HEK293 (cell line): ENCODE measurements at regions not wholly inside any gene's neighbourhood (a gene's known extent, or its start where the extent isn't known, plus 50 kb on each side); places are given as distances from the start of the nearest gene placed in this dataset.

Source experiments
- CTCF ChIA-PET: fragments of 350-600 bp; formaldehyde crosslinking; extraction: SDS; loops from one replicate; lab custom pipeline; 2021; ENCODE audit warnings: antibody characterized with exemption; lab: Yijun Ruan, JAX
- POLR2A ChIA-PET: fragments of 300-600 bp; formaldehyde crosslinking; extraction: SDS; loops from one replicate; lab custom pipeline; 2020; ENCODE audit warnings: antibody characterized with exemption, inconsistent platforms; lab: Yijun Ruan, JAX
- H3K27ac ChIP-seq: fragments of 200-500 bp; sonication (Bioruptor generic); 2 replicates; pipeline ENCODE4 v1.5.1; 2014; ENCODE audit warnings: low read depth, low read length, control low read depth, inconsistent platforms; ENCODE audit errors: extremely low read depth
- H3K36me3 ChIP-seq, 2 experiments: fragments of 200-500 bp in 1 of 2; sonication (Bioruptor generic) in 1 of 2; 1 replicate in 1 of 2; 2 replicates in 1 of 2; pipeline ENCODE4 v1.5.1; 2014 to 2017; ENCODE audit warnings: inconsistent platforms in 2 of 2, low read length in 2 of 2; ENCODE audit not compliant: control insufficient read depth in 2 of 2, insufficient read depth in 1 of 2
- H3K4me1 ChIP-seq: fragments of 200-500 bp; sonication (Bioruptor generic); 2 replicates; pipeline ENCODE4 v1.5.1; 2014; ENCODE audit warnings: mild to moderate bottlenecking, low read length, inconsistent platforms; ENCODE audit not compliant: control insufficient read depth, insufficient read depth
- H3K4me3 ChIP-seq: 2 replicates; pipeline ENCODE4 v1.5.1; 2011; ENCODE audit warnings: low read depth, mild to moderate bottlenecking, control low read depth, low read length, moderate library complexity
- H3K9me3 ChIP-seq: fragments of 200-500 bp; sonication (Bioruptor generic); 2 replicates; pipeline ENCODE4 v1.5.1; 2014; ENCODE audit warnings: low read depth, low read length, inconsistent platforms; ENCODE audit not compliant: control insufficient read depth, insufficient read depth
- EGR2 ChIP-seq: fragments of 450-650 bp; formaldehyde crosslinking; IDR thresholded peaks from 2 replicates; pipeline ENCODE4 v1.5.1; 2016; ENCODE audit warnings: low read depth, missing biosample characterization, missing genetic modification characterization
- GLIS2 ChIP-seq: fragments of 450-650 bp; formaldehyde crosslinking; IDR thresholded peaks from 2 replicates; pipeline ENCODE4 v1.5.1; 2016; ENCODE audit warnings: missing biosample characterization, missing genetic modification characterization
- IKZF3 ChIP-seq: fragments of 450-650 bp; IDR thresholded peaks from 2 replicates; pipeline ENCODE4 v1.5.0; 2018; ENCODE audit warnings: missing biosample characterization, mild to moderate bottlenecking, missing genetic modification characterization, moderate library complexity
- KLF10 ChIP-seq: fragments of 450-650 bp; IDR thresholded peaks from 2 replicates; pipeline ENCODE4 v1.5.1; 2018; ENCODE audit warnings: missing biosample characterization, mild to moderate bottlenecking, missing genetic modification characterization
- KLF7 ChIP-seq: fragments of 450-650 bp; formaldehyde crosslinking; IDR thresholded peaks from 2 replicates; pipeline ENCODE4 v1.5.1; 2016; ENCODE audit warnings: missing biosample characterization, missing genetic modification characterization, borderline replicate concordance
- KLF9 ChIP-seq: fragments of 450-650 bp; formaldehyde crosslinking; IDR thresholded peaks from 2 replicates; pipeline ENCODE4 v1.5.1; 2016; ENCODE audit warnings: missing biosample characterization, missing genetic modification characterization, low read depth
- PRDM4 ChIP-seq: fragments of 450-650 bp; formaldehyde crosslinking; IDR thresholded peaks from 2 replicates; pipeline ENCODE4 v1.5.1; 2017; ENCODE audit warnings: missing biosample characterization, missing genetic modification characterization
- SP7 ChIP-seq: fragments of 450-650 bp; formaldehyde crosslinking; IDR thresholded peaks from 2 replicates; pipeline ENCODE4 v1.5.1; 2016; ENCODE audit warnings: missing biosample characterization, missing genetic modification characterization
- ZBTB1 ChIP-seq: fragments of 450-650 bp; formaldehyde crosslinking; IDR thresholded peaks from 2 replicates; pipeline ENCODE4 v1.5.1; 2016; ENCODE audit warnings: missing biosample characterization, missing genetic modification characterization
- ZNF223 ChIP-seq: fragments of 450-650 bp; formaldehyde crosslinking; IDR thresholded peaks from 2 replicates; pipeline ENCODE4 v1.5.1; 2016; ENCODE audit warnings: missing biosample characterization, missing genetic modification characterization
- ZNF280D ChIP-seq: fragments of 450-650 bp; formaldehyde crosslinking; IDR thresholded peaks from 2 replicates; pipeline ENCODE4 v1.5.1; 2016; ENCODE audit warnings: missing biosample characterization, missing genetic modification characterization
- ZNF335 ChIP-seq: fragments of 450-650 bp; formaldehyde crosslinking; conservative IDR thresholded peaks from 2 replicates; pipeline ENCODE4 v1.5.1; 2016; ENCODE audit warnings: missing biosample characterization, missing genetic modification characterization
- ZNF391 ChIP-seq: fragments of 450-650 bp; formaldehyde crosslinking; IDR thresholded peaks from 2 replicates; pipeline ENCODE4 v1.5.1; 2016; ENCODE audit warnings: low read depth, missing biosample characterization, missing genetic modification characterization, borderline replicate concordance
- ZNF423 ChIP-seq: fragments of 450-650 bp; formaldehyde crosslinking; IDR thresholded peaks from 2 replicates; pipeline ENCODE4 v1.5.1; 2016; ENCODE audit warnings: missing biosample characterization, missing genetic modification characterization
- ZNF433 ChIP-seq: fragments of 450-650 bp; formaldehyde crosslinking; IDR thresholded peaks from 2 replicates; pipeline ENCODE4 v1.5.1; 2016; ENCODE audit warnings: missing biosample characterization, missing genetic modification characterization, low read depth
- ZNF449 ChIP-seq: fragments of 450-650 bp; formaldehyde crosslinking; IDR thresholded peaks from 2 replicates; pipeline ENCODE4 v1.5.1; 2017; ENCODE audit warnings: missing biosample characterization, mild to moderate bottlenecking, missing genetic modification characterization, moderate library complexity
- ZNF48 ChIP-seq: fragments of 450-650 bp; formaldehyde crosslinking; IDR thresholded peaks from 2 replicates; pipeline ENCODE4 v1.5.1; 2016; ENCODE audit warnings: missing biosample characterization, missing genetic modification characterization
- ZNF549 ChIP-seq: fragments of 450-650 bp; IDR thresholded peaks from 2 replicates; pipeline ENCODE4 v1.5.1; 2018; ENCODE audit warnings: missing biosample characterization, missing genetic modification characterization, mild to moderate bottlenecking, inconsistent platforms, moderate library complexity
- ZNF645 ChIP-seq: fragments of 450-650 bp; formaldehyde crosslinking; IDR thresholded peaks from 2 replicates; pipeline ENCODE4; 2016; ENCODE audit warnings: missing biosample characterization, missing genetic modification characterization
- ZNF658 ChIP-seq: fragments of 450-650 bp; formaldehyde crosslinking; IDR thresholded peaks from 2 replicates; pipeline ENCODE4; 2016; ENCODE audit warnings: missing biosample characterization, missing genetic modification characterization
- ZNF664 ChIP-seq: fragments of 450-650 bp; formaldehyde crosslinking; IDR thresholded peaks from 2 replicates; pipeline ENCODE4 v1.5.1; 2016; ENCODE audit warnings: missing biosample characterization, missing genetic modification characterization
- ZNF792 ChIP-seq: fragments of 450-650 bp; formaldehyde crosslinking; IDR thresholded peaks from 2 replicates; pipeline ENCODE4 v1.5.1; 2016; ENCODE audit warnings: missing biosample characterization, missing genetic modification characterization
- ZNF830 ChIP-seq: fragments of 450-650 bp; IDR thresholded peaks from 2 replicates; pipeline ENCODE4 v1.5.0; 2018; ENCODE audit warnings: missing biosample characterization, missing genetic modification characterization, low read depth, mild to moderate bottlenecking, moderate library complexity

GRCh38 chr10:118505363-118505762 lies 90.1 kb downstream of the PRLHR start (continued):
- TF ChIP-seq ZNF280D (tag by site-specific recombination) (no peak), EGR2 (no peak), ZNF423 (tag by site-specific recombination) (no peak), ZNF792 (tag by site-specific recombination) (no peak), ZNF830 (tag by site-specific recombination) (no peak)

- no peak overlapping the region for H3K4me3 ChIP-seq
- CTCF ChIA-PET = interaction anchor here (0.6 to 1.7 kb wide), 3 partner anchors 39 to 98 kb away, joined by 3 to 6 read pairs (median 4); no protein-coding TSS in a partner anchor
- H3K9me3 ChIP-seq = no peaks in the 10 kb centered on the region
- POLR2A ChIA-PET = no interaction called here
- no peaks in the 10 kb centered on the region for H3K36me3 ChIP-seq
- H3K27ac ChIP-seq = no peak overlapping the region
- TF ChIP-seq SP7 (tag by site-specific recombination) (peak; percentile 35; the same call in 1 of the 2 replicates), ZNF664 (tag by site-specific recombination) (peak; percentile 77; the same call in 1 of the 2 replicates), IKZF3 (tag by site-specific recombination) (0 out of 2 replicates have a peak, but pooled peaks have one; percentile 11), KLF9 (tag by site-specific recombination) (peak; percentile 35; the same call in 1 of the 2 replicates), ZNF449 (tag by site-specific recombination) (no peak), ZNF658 (tag by site-specific recombination) (no peak), ZNF48 (tag by site-specific recombination) (no peak)
- TF ChIP-seq, all 188 proteins: peak for 4
- H3K4me1 ChIP-seq = no peaks in the 10 kb centered on the region
Observed at GRCh38 chr10:118504467-118505205, 90.8 kb downstream of the PRLHR start.

- POLR2A ChIA-PET = no interaction called here
- Histone ChIP-seq H3K36me3 (no peaks in the 10 kb centered on the region), H3K9me3 (no peaks in the 10 kb centered on the region), H3K4me1 (no peaks in the 10 kb centered on the region), H3K4me3 (no peak overlapping the region), H3K27ac (no peak overlapping the region)
- CTCF ChIA-PET = interaction anchor here (0.6 to 1.7 kb wide), 2 partner anchors 44 to 97 kb away, joined by 3 to 6 read pairs; no protein-coding TSS in a partner anchor
- TF ChIP-seq ZBTB1 (tag by site-specific recombination) (no peak), ZNF391 (tag by site-specific recombination) (no peak), KLF10 (tag by site-specific recombination) (no peak), ZNF645 (tag by site-specific recombination) (no peak), ZNF433 (tag by site-specific recombination) (no peak), PRDM4 (no peak), GLIS2 (tag by site-specific recombination) (no peak), ZNF223 (tag by site-specific recombination) (no peak), ZNF335 (tag by site-specific recombination) (no peak), ZNF549 (tag by site-specific recombination) (no peak), KLF7 (tag by site-specific recombination) (no peak)
Observed at GRCh38 chr10:118504044-118504443, 91.4 kb downstream of the PRLHR start.
